Caki2 (cell line): ENCODE measurements at regions not wholly inside any gene's neighbourhood (a gene's known extent, or its start where the extent isn't known, plus 50 kb on each side); places are given as distances from the start of the nearest gene placed in this dataset.
A peak's percentile ranks its signal among the peaks of the same experiment; 100 is the strongest.

Experiments used
- DNase-seq: peaks from one replicate; pipeline ENCODE4 v3.0.0-alpha.2; 2015; ENCODE audit warnings: low read depth
- in situ Hi-C: cut with HindIII; loops from 2 replicates; pipeline ENCODE4 v1.10.0; 2016; ENCODE audit warnings: low sequenced_read_pairs, low pct_unique_long_range_greater_than_20kb, mixed read lengths

DNA sequence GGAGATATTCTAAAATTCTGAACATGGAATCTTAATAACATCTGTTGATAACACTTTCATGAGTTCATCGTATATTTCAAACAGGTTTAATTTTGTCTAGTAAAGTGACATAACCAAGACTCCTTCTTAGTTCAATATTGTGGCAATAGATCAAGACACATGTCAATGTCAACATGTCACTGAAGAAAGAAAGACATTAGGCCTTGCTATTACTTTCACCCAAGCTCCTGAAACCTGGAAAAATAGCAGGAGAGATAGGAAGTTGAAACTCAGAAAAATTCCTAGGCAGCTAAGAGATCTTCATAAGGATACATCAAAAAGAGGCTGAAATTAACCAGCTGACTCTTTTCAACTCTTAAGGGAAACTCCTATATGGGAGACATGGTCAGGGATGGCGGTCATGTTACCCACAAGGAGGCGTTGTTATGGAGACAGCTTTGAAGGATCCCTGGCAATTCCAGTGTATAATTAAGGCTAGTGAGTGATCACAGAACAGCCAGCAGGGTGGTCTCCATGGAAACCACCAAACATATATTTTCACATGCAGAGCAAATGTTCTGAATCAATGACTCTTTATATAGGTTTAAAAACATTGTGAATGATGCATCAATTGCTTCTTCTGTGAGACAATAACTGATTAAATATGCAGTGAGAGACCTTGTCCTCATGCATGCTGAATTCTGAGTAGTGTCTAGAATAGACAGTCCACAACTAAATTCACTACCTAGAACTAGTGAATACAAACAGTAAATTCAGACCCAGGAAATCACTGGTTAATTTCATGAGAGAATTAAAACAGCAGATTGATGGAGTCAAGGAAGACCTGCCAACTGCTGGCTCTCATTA is 115.3 kb upstream of the RIOK3 start:
- peak; percentile 14 for DNase-seq

DNA sequence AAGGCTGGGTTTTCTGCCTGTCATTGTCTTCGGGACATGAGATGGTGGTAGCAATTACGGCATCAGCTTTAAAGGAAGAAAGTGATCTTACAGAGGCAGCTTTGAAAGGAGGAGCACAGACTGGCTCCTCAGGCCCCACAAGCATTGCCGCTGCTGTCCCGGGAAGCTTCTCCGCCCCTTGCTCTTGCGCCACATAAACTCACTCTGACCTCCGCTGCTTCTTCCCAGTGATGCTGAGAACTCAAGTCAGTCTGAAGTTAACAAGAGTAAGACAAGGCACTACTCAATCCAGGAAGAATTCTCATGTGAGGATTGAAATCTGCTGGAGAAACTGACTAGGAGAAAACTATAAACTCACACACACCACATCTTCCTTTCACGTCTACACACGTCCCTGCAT is 112.4 kb upstream of the RIOK3 start:
- DNase-seq = no peak
- in situ Hi-C loops = no loop called here

More for the DNA sequence above, 115.3 kb upstream of the RIOK3 start:
- in situ Hi-C loops = no loop called here

GRCh38 chr18:23341383-23341782 is 111.7 kb upstream of the RIOK3 start:
- no peak for DNase-seq
- in situ Hi-C loops = no loop called here

GRCh38 chr18:23341983-23342382 is 111.1 kb upstream of the RIOK3 start:
- in situ Hi-C loops = no loop called here
- DNase-seq = no peak

GRCh38 chr18:23342506-23342905 is 110.6 kb upstream of the RIOK3 start:
- DNase-seq = no peak
- in situ Hi-C loops = no loop called here

DNA sequence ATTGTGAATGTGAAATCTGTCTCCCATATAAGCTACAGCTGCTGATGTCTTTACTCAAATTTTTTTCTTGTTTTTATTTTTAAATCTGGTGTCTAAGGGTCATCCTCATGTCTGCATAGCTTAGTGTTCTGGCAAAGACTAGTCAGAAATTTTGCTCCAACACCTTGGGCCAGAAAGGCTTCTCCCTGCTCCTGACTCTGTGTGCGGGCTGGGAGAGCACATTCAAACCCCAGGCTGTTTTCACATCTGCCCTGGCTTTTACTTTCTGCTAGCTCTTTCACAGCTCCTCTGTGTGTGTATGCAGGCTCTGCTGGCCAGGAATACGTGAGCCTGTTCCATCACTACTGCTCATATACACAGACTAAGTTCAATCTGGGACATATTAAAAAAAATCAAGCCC is 102.9 kb upstream of the RIOK3 start:
- no peak for DNase-seq
- in situ Hi-C loops = no loop called here

- in situ Hi-C loops = no loop called here
Observed at GRCh38 chr18:23351521-23351920, 101.6 kb upstream of the RIOK3 start.

DNA sequence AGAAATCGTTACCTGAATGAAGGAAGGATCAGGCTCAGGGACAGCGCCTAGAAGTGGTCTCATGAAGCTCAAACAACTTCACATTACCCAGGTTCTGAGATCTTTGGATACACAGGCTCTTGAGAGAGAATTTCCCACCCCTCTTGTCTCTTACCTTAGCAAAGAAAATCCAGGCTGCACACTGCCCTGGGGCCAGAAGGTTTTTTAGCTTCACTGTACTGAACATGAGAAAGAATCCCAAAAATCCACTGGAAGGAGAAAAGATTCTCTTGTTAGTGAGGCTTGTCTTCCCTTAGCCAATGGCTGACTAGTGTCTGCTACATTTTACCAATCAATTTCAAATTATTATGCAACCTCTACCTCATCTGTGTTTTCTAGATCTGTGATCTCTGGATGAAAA is 101.0 kb upstream of the RIOK3 start:
- no peak for DNase-seq
- in situ Hi-C loops = no loop called here

More at GRCh38 chr18:23351521-23351920, 101.6 kb upstream of the RIOK3 start:
- DNase-seq = no peak

DNA sequence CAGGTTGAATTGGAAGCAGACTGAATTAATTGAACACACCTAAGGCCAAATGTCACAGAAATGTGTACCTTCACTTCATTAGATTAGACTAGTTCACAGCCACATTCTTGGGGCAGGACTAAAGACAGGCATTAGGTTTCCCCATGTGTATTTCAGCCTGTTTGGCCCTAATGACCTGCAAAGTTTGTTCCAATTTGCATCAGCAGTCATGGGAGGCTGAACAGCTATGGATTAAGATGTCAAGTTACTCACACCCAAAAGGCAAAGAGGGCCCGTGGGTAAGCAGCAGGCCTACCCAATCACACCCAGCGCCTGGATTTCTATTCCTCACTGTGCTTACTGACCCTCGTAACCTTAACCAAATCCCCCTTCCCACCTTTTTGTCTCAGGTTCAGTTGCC is 99.6 kb upstream of the RIOK3 start:
- DNase-seq = no peak
- in situ Hi-C loops = no loop called here

DNA sequence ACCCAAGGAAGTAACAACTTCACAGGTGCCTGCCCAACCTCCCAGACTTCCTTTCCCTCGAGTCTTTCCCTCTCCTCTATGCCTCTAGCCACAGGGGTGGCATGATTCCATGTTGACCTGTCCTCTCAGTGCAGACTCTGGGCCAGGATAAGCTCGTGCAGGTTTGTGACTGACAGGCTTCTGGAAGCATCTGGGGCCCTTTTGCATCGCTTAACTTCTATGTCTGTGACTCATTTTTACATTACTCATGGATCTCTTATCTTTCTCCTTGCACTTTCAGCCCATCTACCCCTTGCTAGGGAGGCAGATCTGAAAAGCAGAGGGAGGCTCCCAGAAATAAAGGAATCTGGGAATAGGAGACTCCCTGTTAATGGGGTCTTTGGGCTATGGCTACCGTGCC is 98.5 kb upstream of the RIOK3 start:
- DNase-seq = peak; percentile 8
- in situ Hi-C loops = no loop called here

DNA sequence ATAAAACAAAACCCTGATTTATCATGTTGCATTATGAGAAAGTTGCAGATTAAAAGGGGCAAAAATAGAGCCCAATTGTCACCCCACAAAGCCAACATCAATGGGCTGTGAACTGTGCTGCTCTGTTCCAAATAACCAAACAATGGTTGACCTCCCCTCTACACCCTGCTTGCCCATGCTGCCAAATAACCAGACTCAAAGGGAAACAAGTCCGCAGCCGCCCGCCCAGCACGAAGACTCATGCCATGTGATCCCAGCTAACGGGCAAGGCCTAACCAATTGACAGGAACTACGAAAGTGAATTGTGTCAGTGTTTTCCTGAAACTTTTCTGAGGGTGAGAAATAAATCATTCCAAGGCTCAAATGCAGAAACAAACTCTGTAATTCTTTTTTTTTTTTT is 97.9 kb upstream of the RIOK3 start:
- no peak for DNase-seq
- in situ Hi-C loops = no loop called here

DNA sequence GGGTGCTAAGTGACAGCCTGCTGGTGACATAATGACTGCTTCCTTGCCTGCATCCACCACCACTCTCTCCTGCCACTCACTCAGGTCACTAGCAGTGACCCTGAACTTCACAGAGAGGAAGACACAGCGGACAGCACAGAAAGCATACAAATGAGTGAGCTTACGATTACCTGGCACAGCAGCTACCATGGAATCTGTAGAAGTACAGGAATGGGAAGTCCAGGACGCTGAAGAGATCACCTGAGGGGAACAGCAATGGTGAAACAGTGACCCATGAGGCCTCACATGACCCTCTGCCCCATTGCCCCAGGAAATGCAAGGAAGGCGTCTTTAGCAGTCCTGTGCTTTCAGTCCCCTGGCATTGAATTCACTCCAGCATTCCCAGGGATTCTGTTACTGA is 96.7 kb upstream of the RIOK3 start:
- in situ Hi-C loops = no loop called here
- DNase-seq = no peak

- no peak for DNase-seq
- in situ Hi-C loops = no loop called here
Observed at GRCh38 chr18:23356915-23357601, 96.0 kb upstream of the RIOK3 start.

DNA sequence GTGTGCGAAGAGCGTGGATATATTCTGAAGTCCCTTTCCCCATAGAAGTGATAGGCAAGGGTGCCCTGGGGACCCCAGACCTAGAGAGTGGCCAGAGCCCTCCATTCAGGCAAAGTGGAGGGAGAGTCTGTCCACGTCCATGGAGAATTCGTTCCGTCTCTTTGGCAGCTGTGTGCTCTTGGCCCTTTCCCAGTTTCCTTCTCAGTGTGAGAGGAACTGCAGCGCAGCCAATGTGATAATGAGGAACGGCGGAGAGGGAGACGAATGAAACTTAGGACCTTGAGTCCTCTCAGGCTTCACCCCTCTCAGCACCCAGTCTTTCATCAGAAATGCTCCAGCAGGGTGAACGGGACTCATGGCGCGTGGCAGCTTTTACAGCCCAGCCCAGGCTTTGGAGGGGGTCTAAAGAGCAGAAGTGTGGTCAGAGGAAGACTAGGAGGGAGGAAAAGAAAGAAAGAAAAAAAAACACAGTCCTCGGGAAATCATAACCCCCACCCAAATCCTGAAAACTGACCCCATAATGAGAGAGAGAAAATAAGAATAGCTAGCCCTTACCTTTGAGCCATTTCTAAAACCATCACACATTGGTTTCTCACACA is 95.0 kb upstream of the RIOK3 start:
- DNase-seq = no peak
- in situ Hi-C loops = no loop called here

- DNase-seq = no peak
- in situ Hi-C loops = no loop called here
Observed at GRCh38 chr18:23359421-23359820, 93.7 kb upstream of the RIOK3 start.

DNA sequence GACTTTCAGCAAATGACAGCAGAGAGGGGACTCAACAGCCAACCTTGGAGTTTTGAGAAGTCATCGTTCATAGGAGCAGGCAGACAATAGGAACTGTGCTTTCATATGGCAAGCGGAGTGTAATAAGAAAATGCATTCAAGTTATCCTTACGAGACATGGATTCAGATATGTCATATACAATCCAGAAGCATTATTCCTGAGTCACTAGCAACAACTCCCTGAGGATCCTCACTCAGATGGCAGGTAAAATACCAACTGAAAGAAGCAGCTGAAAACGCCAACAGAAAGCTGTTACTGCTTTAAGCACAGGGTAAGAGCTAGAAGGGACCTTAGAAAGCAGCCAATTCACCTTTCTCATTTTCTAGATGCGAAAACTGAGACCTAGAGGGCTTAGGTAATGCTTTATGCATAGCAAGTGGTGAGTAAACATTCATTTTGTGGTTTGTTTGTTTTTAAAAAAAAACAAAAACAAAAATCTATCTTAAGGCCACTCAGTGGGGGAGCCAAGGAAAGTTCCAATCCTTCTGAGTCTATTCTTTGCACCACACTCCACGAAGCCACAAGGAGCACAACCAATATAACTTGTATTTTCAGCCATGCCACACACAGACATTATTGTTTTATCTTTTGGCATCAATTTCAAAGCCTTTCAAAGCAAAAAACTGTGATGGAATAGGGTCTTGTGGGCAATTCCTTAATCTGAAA is 89.1 kb upstream of the RIOK3 start:
- DNase-seq = no peak
- in situ Hi-C loops = no loop called here

DNA sequence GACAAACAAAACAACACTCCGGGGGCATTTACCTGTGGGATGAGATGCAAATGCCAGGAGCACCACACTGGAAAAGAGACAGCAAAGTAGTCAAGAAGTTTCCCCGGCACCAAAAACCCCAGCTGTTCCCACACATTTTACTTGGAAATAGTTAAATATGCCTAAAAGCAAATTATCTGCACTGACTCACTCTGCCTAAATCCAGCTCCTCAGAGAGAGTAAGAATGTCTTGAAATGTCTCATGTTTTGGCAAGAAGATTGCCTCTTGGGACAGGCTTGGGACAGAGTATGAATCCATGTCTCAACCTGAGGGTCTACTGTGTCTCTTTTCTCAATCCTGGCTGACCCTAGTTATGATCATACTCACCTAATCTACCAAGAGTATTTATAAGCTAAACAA is 87.5 kb upstream of the RIOK3 start:
- in situ Hi-C loops = no loop called here
- no peak for DNase-seq

DNA sequence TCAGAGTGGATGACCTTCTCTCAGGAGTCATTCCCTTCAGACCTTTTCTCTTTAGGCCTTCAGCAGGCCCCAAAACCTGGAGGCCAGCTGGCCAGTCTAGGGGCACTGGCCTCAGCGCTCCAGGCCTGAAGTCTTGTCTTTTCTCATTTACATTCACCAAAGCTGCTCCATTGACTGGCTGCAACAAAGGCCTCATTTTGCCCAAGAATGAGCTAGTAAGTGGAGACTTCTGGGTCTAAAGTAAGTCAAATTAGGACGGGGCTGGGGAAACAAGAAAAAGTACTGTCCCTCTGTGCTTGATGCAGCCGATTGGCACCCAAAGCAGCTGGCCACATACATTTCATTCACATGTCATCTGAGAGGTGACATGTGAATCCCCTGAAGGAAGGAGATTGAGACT is 83.8 kb upstream of the RIOK3 start:
- in situ Hi-C loops = no loop called here
- no peak for DNase-seq

DNA sequence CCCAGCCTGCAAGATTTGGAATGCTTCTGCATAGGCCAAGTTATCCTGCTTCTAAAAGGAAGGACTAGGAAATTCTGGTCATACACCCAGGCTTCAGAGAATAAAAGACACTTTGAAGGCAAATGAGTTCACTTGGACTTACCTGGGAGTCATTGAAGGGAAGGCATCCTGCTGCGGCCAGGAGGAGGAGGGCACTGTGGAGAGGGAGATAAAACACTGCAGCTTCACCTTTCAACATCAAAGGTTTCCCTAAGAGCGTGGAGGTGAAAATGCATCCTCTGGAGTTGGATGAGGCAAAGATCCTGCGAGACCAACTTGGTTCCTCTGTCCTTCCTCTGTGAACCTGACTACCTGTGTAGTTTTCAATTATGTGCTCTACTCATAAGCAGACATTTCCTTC is 79.5 kb upstream of the RIOK3 start:
- in situ Hi-C loops = no loop called here

More for the DNA sequence above, 79.5 kb upstream of the RIOK3 start:
- DNase-seq = no peak
